HFFc6 (cell line): ENCODE measurements at regions not wholly inside any gene's neighbourhood (a gene's known extent, or its start where the extent isn't known, plus 50 kb on each side); places are given as distances from the start of the nearest gene placed in this dataset.
"Not testable (repeated sequence)": the region's sequence is repeated elsewhere in the genome, so short reads cannot be mapped to it uniquely, and the experiment has no call there.

Experiments used
- DNase-seq: peaks from one replicate; pipeline ENCODE4 v3.0.0-alpha.2; 2018
- H3K27ac Mint-ChIP-seq: 2 replicates; pipeline ENCODE4 v1.8.0; 2020; ENCODE audit warnings: mild to moderate bottlenecking, mixed read lengths
- H3K27me3 Mint-ChIP-seq: 2 replicates; pipeline ENCODE4 v1.8.0; 2021; ENCODE audit warnings: mild to moderate bottlenecking, moderate library complexity, mixed read lengths; ENCODE audit not compliant: insufficient read depth
- H3K36me3 Mint-ChIP-seq: 2 replicates; pipeline ENCODE4 v1.8.0; 2021; ENCODE audit warnings: low read depth, mixed read lengths
- H3K4me1 Mint-ChIP-seq: 2 replicates; pipeline ENCODE4 v1.8.0; 2020; ENCODE audit warnings: low read depth, mixed read lengths
- H3K4me3 Mint-ChIP-seq: 2 replicates; pipeline ENCODE4 v1.8.0; 2020; ENCODE audit warnings: mild to moderate bottlenecking, moderate library complexity, mixed read lengths
- H3K9me3 Mint-ChIP-seq: 2 replicates; pipeline ENCODE4 v1.8.0; 2020; ENCODE audit warnings: mild to moderate bottlenecking, mixed read lengths
- CTCF ChIP-seq: fragments of 200-600 bp; sonication (generic); IDR thresholded peaks from 2 replicates; pipeline ENCODE4 v1.5.0; 2021; ENCODE audit warnings: antibody characterized with exemption, mild to moderate bottlenecking

GRCh38 chr10:111316722-111317212, 239.9 kb downstream of the ADRA2A start:
- H3K27ac Mint-ChIP-seq, result no peak overlapping the region
- no peak overlapping the region for H3K4me3 Mint-ChIP-seq
- TF ChIP-seq CTCF, result no peak
- peaks cover 32% of the 10 kb centered on the region for H3K9me3 Mint-ChIP-seq
- H3K4me1 Mint-ChIP-seq, result no peaks in the 10 kb centered on the region
- no peak for DNase-seq
- H3K36me3 Mint-ChIP-seq, result no peaks in the 10 kb centered on the region; the same call in 1 of the 2 replicates
- H3K27me3 Mint-ChIP-seq, result no peaks in the 10 kb centered on the region; the same call in 1 of the 2 replicates

GRCh38 chr10:111319866-111320265, 243.0 kb downstream of the ADRA2A start:
- no peaks in the 10 kb centered on the region; the same call in 1 of the 2 replicates for H3K27me3 Mint-ChIP-seq
- H3K36me3 Mint-ChIP-seq, result no peaks in the 10 kb centered on the region; the same call in 1 of the 2 replicates
- H3K27ac Mint-ChIP-seq, result no peak overlapping the region
- peaks cover 22% of the 10 kb centered on the region for H3K9me3 Mint-ChIP-seq
- no peak overlapping the region for H3K4me3 Mint-ChIP-seq
- no peak for TF ChIP-seq CTCF
- H3K4me1 Mint-ChIP-seq, result no peaks in the 10 kb centered on the region
- DNase-seq, result no peak

GRCh38 chr10:111323389-111323966, 246.6 kb downstream of the ADRA2A start:
- Mint-ChIP-seq H3K4me3 (no peak overlapping the region), H3K4me1 (no peaks in the 10 kb centered on the region), H3K36me3 (no peaks in the 10 kb centered on the region; the same call in 1 of the 2 replicates), H3K9me3 (peaks cover 41% of the 10 kb centered on the region), H3K27ac (no peak overlapping the region), H3K27me3 (no peaks in the 10 kb centered on the region)
- peak; percentile 11; the same call in 1 of the 2 replicates for TF ChIP-seq CTCF
- DNase-seq, result no peak

GRCh38 chr10:111332174-111332573, 255.3 kb downstream of the ADRA2A start:
- not testable (repeated sequence) for H3K36me3 Mint-ChIP-seq, H3K27me3 Mint-ChIP-seq, H3K27ac Mint-ChIP-seq, H3K4me1 Mint-ChIP-seq, DNase-seq, H3K4me3 Mint-ChIP-seq
- peaks cover 36% of the 10 kb centered on the region for H3K9me3 Mint-ChIP-seq

GRCh38 chr10:111335826-111336225, 259.0 kb downstream of the ADRA2A start:
- no peaks in the 10 kb centered on the region; the same call in 1 of the 2 replicates for H3K27me3 Mint-ChIP-seq
- peaks cover 4% of the 10 kb centered on the region; the same call in 1 of the 2 replicates for H3K36me3 Mint-ChIP-seq
- peaks cover 65% of the 10 kb centered on the region for H3K9me3 Mint-ChIP-seq
- no peak for DNase-seq
- no peaks in the 10 kb centered on the region for H3K4me1 Mint-ChIP-seq
- H3K4me3 Mint-ChIP-seq, result no peak overlapping the region
- H3K27ac Mint-ChIP-seq, result no peak overlapping the region
- TF ChIP-seq CTCF, result no peak

GRCh38 chr10:111338035-111338434, 261.2 kb downstream of the ADRA2A start:
- no peak for TF ChIP-seq CTCF
- Mint-ChIP-seq H3K36me3 (peaks cover 4% of the 10 kb centered on the region; the same call in 1 of the 2 replicates), H3K4me1 (no peaks in the 10 kb centered on the region), H3K9me3 (peaks cover 71% of the 10 kb centered on the region), H3K4me3 (no peak overlapping the region), H3K27ac (no peak overlapping the region), H3K27me3 (no peaks in the 10 kb centered on the region; the same call in 1 of the 2 replicates)
- no peak for DNase-seq
